GM23338 (cell line): ENCODE measurements at regions not wholly inside any gene's neighbourhood (a gene's known extent, or its start where the extent isn't known, plus 50 kb on each side); places are given as distances from the start of the nearest gene placed in this dataset.

ENCODE experiments used
- ATAC-seq: fragments of 200-7000 bp; cut with Tn5 transposase; 3 replicates; pipeline ENCODE4 v1.9.1; 2020
- DNase-seq: peaks from one replicate; pipeline ENCODE4 v3.0.0-alpha.2; 2015; ENCODE audit warnings: low spot score
- H2AFZ ChIP-seq: fragments of 200-600 bp; sonication (generic); 2 replicates; pipeline ENCODE4 v1.8.0; 2016; ENCODE audit warnings: antibody characterized with exemption, mild to moderate bottlenecking, moderate library complexity
- H3F3A ChIP-seq: fragments of 200-600 bp; sonication (generic); replicated peaks from 2 replicates; pipeline ENCODE4 v1.8.0; 2017; ENCODE audit warnings: antibody characterized with exemption, mixed run types, low read depth
- H3K27ac ChIP-seq: fragments of 200-600 bp; sonication (generic); 2 replicates; pipeline ENCODE4 v1.6.1; 2016; ENCODE audit warnings: low read depth
- H3K27me3 ChIP-seq: fragments of 200-600 bp; sonication (generic); 2 replicates; pipeline ENCODE4 v1.8.0; 2016; ENCODE audit warnings: mild to moderate bottlenecking, mixed run types, moderate library complexity; ENCODE audit not compliant: insufficient read depth
- H3K36me3 ChIP-seq: fragments of 200-600 bp; sonication (generic); 2 replicates; pipeline ENCODE4 v1.8.0; 2016; ENCODE audit warnings: mild to moderate bottlenecking; ENCODE audit not compliant: insufficient read depth
- H3K4me1 ChIP-seq: fragments of 200-600 bp; sonication (generic); 2 replicates; pipeline ENCODE4 v1.8.0; 2016; ENCODE audit warnings: mild to moderate bottlenecking, moderate library complexity; ENCODE audit not compliant: insufficient read depth
- H3K4me2 ChIP-seq: fragments of 200-600 bp; sonication (generic); 2 replicates; pipeline ENCODE4 v1.7.1; 2017; ENCODE audit warnings: mixed run types
- H3K4me3 ChIP-seq: fragments of 200-600 bp; sonication (generic); 2 replicates; pipeline ENCODE4 v1.6.1; 2016; ENCODE audit warnings: mixed run types
- H3K79me2 ChIP-seq: fragments of 200-600 bp; sonication (generic); replicated peaks from 2 replicates; pipeline ENCODE4 v1.8.0; 2017; ENCODE audit warnings: mild to moderate bottlenecking; ENCODE audit not compliant: insufficient read depth
- H3K9me2 ChIP-seq: fragments of 200-600 bp; sonication (generic); 2 replicates; pipeline ENCODE4 v1.8.0; 2017; ENCODE audit not compliant: insufficient read depth
- H4K20me1 ChIP-seq: fragments of 200-600 bp; sonication (generic); replicated peaks from 2 replicates; pipeline ENCODE4 v1.8.0; 2017; ENCODE audit warnings: mild to moderate bottlenecking; ENCODE audit not compliant: insufficient read depth
- H3K27ac Mint-ChIP-seq: 2 replicates; pipeline ENCODE4 v1.8.0; 2020; ENCODE audit warnings: inconsistent platforms, mild to moderate bottlenecking, moderate library complexity, mixed read lengths
- H3K27me3 Mint-ChIP-seq: 3 replicates; pipeline ENCODE4 v1.8.0; 2022; ENCODE audit warnings: low read depth, mild to moderate bottlenecking, moderate library complexity, mixed read lengths, inconsistent platforms; ENCODE audit not compliant: insufficient read depth, poor library complexity
- H3K36me3 Mint-ChIP-seq: 3 replicates; pipeline ENCODE4 v1.8.0; 2021; ENCODE audit warnings: low read depth, mild to moderate bottlenecking, inconsistent platforms, moderate library complexity, mixed read lengths
- H3K4me1 Mint-ChIP-seq: 3 replicates; pipeline ENCODE4 v1.8.0; 2020; ENCODE audit warnings: mild to moderate bottlenecking, inconsistent platforms, mixed read lengths
- H3K4me3 Mint-ChIP-seq: 3 replicates; pipeline ENCODE4 v1.8.0; 2021; ENCODE audit warnings: moderate library complexity, mild to moderate bottlenecking, inconsistent platforms, mixed read lengths
- H3K9me3 Mint-ChIP-seq: 3 replicates; pipeline ENCODE4 v1.8.0; 2020; ENCODE audit warnings: moderate library complexity, mild to moderate bottlenecking, inconsistent platforms, mixed read lengths
- CREB1 ChIP-seq: fragments of 250-450 bp; sonication (Bioruptor Pico); IDR thresholded peaks from 2 replicates; pipeline ENCODE4 v1.5.0; 2020; ENCODE audit warnings: low read depth, mild to moderate bottlenecking, moderate library complexity
- EZH2phosphoT487 ChIP-seq: fragments of 200-600 bp; sonication (generic); IDR thresholded peaks from one replicate; pipeline ENCODE4 v1.8.1; 2018; ENCODE audit warnings: antibody characterized with exemption; ENCODE audit not compliant: unreplicated experiment
- NANOG ChIP-seq: IDR thresholded peaks from 2 replicates; pipeline ENCODE4 v1.6.1; 2016; ENCODE audit warnings: antibody characterized with exemption, borderline replicate concordance
- STAT1 ChIP-seq: IDR thresholded peaks from one replicate; pipeline ENCODE4 v1.6.1; 2016; ENCODE audit warnings: antibody characterized with exemption; ENCODE audit not compliant: unreplicated experiment
- ZNF114 ChIP-seq: fragments of 250-450 bp; sonication (Bioruptor Pico); IDR thresholded peaks from 2 replicates; pipeline ENCODE4 v1.5.0; 2020; ENCODE audit warnings: mild to moderate bottlenecking, moderate library complexity
- ZNF331 ChIP-seq: fragments of 250-450 bp; sonication (Bioruptor Pico); IDR thresholded peaks from 2 replicates; pipeline ENCODE4 v1.5.0; 2020; ENCODE audit warnings: low read depth, mild to moderate bottlenecking, moderate library complexity
- ZNF462 ChIP-seq: fragments of 250-450 bp; sonication (Bioruptor Pico); IDR thresholded peaks from 2 replicates; pipeline ENCODE4 v1.5.0; 2020; ENCODE audit warnings: mild to moderate bottlenecking, moderate library complexity

GRCh38 chr3:173214576-173214975, 73.5 kb upstream of the SPATA16 start:
- ATAC-seq (no peak), DNase-seq (no peak)
- TF ChIP-seq CREB1 (CRISPR knock-in tag) (no peak), ZNF462 (no peak)
- Histone ChIP-seq H3K4me2 (no peak overlapping the region), H3F3A (no peaks in the 10 kb centered on the region), H3K36me3 (no peaks in the 10 kb centered on the region), H3K79me2 (no peaks in the 10 kb centered on the region), H3K9me2 (no peaks in the 10 kb centered on the region), H2AFZ (peak overlapping the region; percentile 12; the same call in 1 of the 2 replicates), H3K4me1 (no peaks in the 10 kb centered on the region), H4K20me1 (no peaks in the 10 kb centered on the region), H3K27me3 (no peaks in the 10 kb centered on the region), H3K4me3 (no peak overlapping the region), H3K27ac (no peak overlapping the region)
- H3K4me3 Mint-ChIP-seq, result no peak overlapping the region
- peaks cover 4% of the 10 kb centered on the region; the same call in 2 of the 3 replicates for H3K36me3 Mint-ChIP-seq
- H3K27me3 Mint-ChIP-seq, result peaks cover 4% of the 10 kb centered on the region
- H3K9me3 Mint-ChIP-seq, result peaks cover 1% of the 10 kb centered on the region; the same call in 1 of the 3 replicates
- no peak overlapping the region for H3K27ac Mint-ChIP-seq
- peaks cover 5% of the 10 kb centered on the region; the same call in 1 of the 3 replicates for H3K4me1 Mint-ChIP-seq

GRCh38 chr3:173199568-173199967, 58.5 kb upstream of the SPATA16 start:
- Histone ChIP-seq H3K36me3 (0 out of 2 replicates have a peak, but pooled peaks cover 10% of the 10 kb centered on the region), H3K9me2 (peaks cover 27% of the 10 kb centered on the region; the same call in 1 of the 2 replicates), H3K4me3 (no peak overlapping the region), H3K79me2 (no peaks in the 10 kb centered on the region), H3K27me3 (no peaks in the 10 kb centered on the region), H3K4me1 (no peaks in the 10 kb centered on the region), H4K20me1 (no peaks in the 10 kb centered on the region), H3K27ac (no peak overlapping the region), H3F3A (no peaks in the 10 kb centered on the region), H3K4me2 (no peak overlapping the region), H2AFZ (no peak overlapping the region)
- H3K27ac Mint-ChIP-seq, result no peak overlapping the region
- DNase-seq, result no peak
- H3K9me3 Mint-ChIP-seq, result peaks cover 51% of the 10 kb centered on the region
- no peak for ATAC-seq
- H3K4me1 Mint-ChIP-seq, result no peaks in the 10 kb centered on the region
- H3K27me3 Mint-ChIP-seq, result peaks cover 1% of the 10 kb centered on the region
- peaks cover 55% of the 10 kb centered on the region for H3K36me3 Mint-ChIP-seq
- H3K4me3 Mint-ChIP-seq, result no peak overlapping the region
- no peak for TF ChIP-seq ZNF462
- no peak for TF ChIP-seq NANOG
- no peak for TF ChIP-seq STAT1
- TF ChIP-seq ZNF331 (CRISPR knock-in tag), result no peak
- TF ChIP-seq ZNF114 (CRISPR knock-in tag), result no peak
- no peak for TF ChIP-seq EZH2phosphoT487
